Panc1 (cell line): ENCODE measurements at regions not wholly inside any gene's neighbourhood (a gene's known extent, or its start where the extent isn't known, plus 50 kb on each side); places are given as distances from the start of the nearest gene placed in this dataset.

Experiments
- CTCF ChIP-seq: fragments of 450-650 bp; IDR thresholded peaks from 2 replicates; pipeline ENCODE4 v1.5.1; 2017; ENCODE audit warnings: mild to moderate bottlenecking
- POLR2AphosphoS5 ChIP-seq: IDR thresholded peaks from 2 replicates; pipeline ENCODE4 v1.6.1; 2012; ENCODE audit warnings: mild to moderate bottlenecking, low read depth, low read length, moderate library complexity
- SIN3A ChIP-seq: IDR thresholded peaks from 2 replicates; pipeline ENCODE4 v1.6.1; 2012; ENCODE audit warnings: low read depth, mild to moderate bottlenecking, low read length, moderate library complexity, borderline replicate concordance; ENCODE audit not compliant: insufficient read depth
- TF ChIP-seq, protein P1 (sequence below), 2 experiments: IDR thresholded peaks; 2 replicates each; pipeline ENCODE4 v1.6.1; 2011 to 2012; ENCODE audit warnings: low read depth in 2 of 2, control low read depth in 1 of 2, low read length in 1 of 2, mild to moderate bottlenecking in 1 of 2, moderate library complexity in 1 of 2; ENCODE audit not compliant: insufficient read depth in 1 of 2

- no peak for TF ChIP-seq POLR2AphosphoS5
- no peak for TF ChIP-seq CTCF
- no peak for TF ChIP-seq SIN3A
- TF ChIP-seq, protein P1, sequence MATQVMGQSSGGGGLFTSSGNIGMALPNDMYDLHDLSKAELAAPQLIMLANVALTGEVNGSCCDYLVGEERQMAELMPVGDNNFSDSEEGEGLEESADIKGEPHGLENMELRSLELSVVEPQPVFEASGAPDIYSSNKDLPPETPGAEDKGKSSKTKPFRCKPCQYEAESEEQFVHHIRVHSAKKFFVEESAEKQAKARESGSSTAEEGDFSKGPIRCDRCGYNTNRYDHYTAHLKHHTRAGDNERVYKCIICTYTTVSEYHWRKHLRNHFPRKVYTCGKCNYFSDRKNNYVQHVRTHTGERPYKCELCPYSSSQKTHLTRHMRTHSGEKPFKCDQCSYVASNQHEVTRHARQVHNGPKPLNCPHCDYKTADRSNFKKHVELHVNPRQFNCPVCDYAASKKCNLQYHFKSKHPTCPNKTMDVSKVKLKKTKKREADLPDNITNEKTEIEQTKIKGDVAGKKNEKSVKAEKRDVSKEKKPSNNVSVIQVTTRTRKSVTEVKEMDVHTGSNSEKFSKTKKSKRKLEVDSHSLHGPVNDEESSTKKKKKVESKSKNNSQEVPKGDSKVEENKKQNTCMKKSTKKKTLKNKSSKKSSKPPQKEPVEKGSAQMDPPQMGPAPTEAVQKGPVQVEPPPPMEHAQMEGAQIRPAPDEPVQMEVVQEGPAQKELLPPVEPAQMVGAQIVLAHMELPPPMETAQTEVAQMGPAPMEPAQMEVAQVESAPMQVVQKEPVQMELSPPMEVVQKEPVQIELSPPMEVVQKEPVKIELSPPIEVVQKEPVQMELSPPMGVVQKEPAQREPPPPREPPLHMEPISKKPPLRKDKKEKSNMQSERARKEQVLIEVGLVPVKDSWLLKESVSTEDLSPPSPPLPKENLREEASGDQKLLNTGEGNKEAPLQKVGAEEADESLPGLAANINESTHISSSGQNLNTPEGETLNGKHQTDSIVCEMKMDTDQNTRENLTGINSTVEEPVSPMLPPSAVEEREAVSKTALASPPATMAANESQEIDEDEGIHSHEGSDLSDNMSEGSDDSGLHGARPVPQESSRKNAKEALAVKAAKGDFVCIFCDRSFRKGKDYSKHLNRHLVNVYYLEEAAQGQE (IDR thresholded peaks at IDR 0.05; ENCODE audit: insufficient read depth in 1 of 2, low read depth in 2 of 2, low read length in 1 of 2), result no peak
Measured at GRCh38 chr7:26490640-26491624, 199.3 kb downstream of the SNX10 start.
